ENCODE measurements at regions not wholly inside any gene's neighbourhood (a gene's known extent, or its start where the extent isn't known, plus 50 kb on each side); places are given as distances from the start of the nearest gene placed in this dataset.

- no peak for DNase-seq
These were observed 91.7 kb downstream of the DACT2 start for GRCh38 chr6:168227840-168228239.

GRCh38 chr6:168226902-168227318 lies 92.7 kb downstream of the DACT2 start:
- DNase-seq, result no peak

- DNase-seq, result no peak
These were observed 93.4 kb downstream of the DACT2 start for GRCh38 chr6:168226061-168226752.

- DNase-seq, result no peak
These were observed 94.1 kb downstream of the DACT2 start for GRCh38 chr6:168225471-168225911.

- no peak for DNase-seq
These were observed 95.8 kb downstream of the DACT2 start for GRCh38 chr6:168223755-168224154.

- DNase-seq, result no peak
These were observed 96.4 kb downstream of the DACT2 start for GRCh38 chr6:168223150-168223549.

- no peak for DNase-seq
These were observed 97.2 kb downstream of the DACT2 start for GRCh38 chr6:168222115-168223043.

GRCh38 chr6:168221497-168222079 lies 98.0 kb downstream of the DACT2 start:
- DNase-seq, result no peak

- DNase-seq, result no peak
These were observed 98.6 kb downstream of the DACT2 start for GRCh38 chr6:168221000-168221399.

- no peak for DNase-seq
These were observed 99.8 kb downstream of the DACT2 start for GRCh38 chr6:168219804-168220203.

- DNase-seq, result no peak
These were observed 100.6 kb downstream of the DACT2 start for GRCh38 chr6:168218785-168219566.

- no peak for DNase-seq
These were observed 101.6 kb downstream of the DACT2 start for GRCh38 chr6:168217880-168218537.

- no peak for DNase-seq
These were observed 102.2 kb downstream of the DACT2 start for GRCh38 chr6:168217216-168217879.

- DNase-seq, result no peak
These were observed 102.8 kb downstream of the DACT2 start for GRCh38 chr6:168216751-168217191.

- no peak for DNase-seq
These were observed 103.5 kb downstream of the DACT2 start for GRCh38 chr6:168216117-168216516.

- no peak for DNase-seq
These were observed 104.3 kb downstream of the DACT2 start for GRCh38 chr6:168215121-168215808.

GRCh38 chr6:168214586-168215104 lies 104.9 kb downstream of the DACT2 start:
- DNase-seq, result no peak

GRCh38 chr6:168213121-168213524 lies 106.5 kb downstream of the DACT2 start:
- DNase-seq, result peak; percentile 46

- DNase-seq, result no peak
These were observed 107.2 kb downstream of the DACT2 start for GRCh38 chr6:168212362-168212761.

GRCh38 chr6:168211681-168212080 lies 107.9 kb downstream of the DACT2 start:
- no peak for DNase-seq
